ENCODE measurements at regions not wholly inside any gene's neighbourhood (a gene's known extent, or its start where the extent isn't known, plus 50 kb on each side); places are given as distances from the start of the nearest gene placed in this dataset.

GRCh38 chr12:66041651-66042363, 88.7 kb downstream of the LLPH start:
- TF ChIP-seq, protein P1, sequence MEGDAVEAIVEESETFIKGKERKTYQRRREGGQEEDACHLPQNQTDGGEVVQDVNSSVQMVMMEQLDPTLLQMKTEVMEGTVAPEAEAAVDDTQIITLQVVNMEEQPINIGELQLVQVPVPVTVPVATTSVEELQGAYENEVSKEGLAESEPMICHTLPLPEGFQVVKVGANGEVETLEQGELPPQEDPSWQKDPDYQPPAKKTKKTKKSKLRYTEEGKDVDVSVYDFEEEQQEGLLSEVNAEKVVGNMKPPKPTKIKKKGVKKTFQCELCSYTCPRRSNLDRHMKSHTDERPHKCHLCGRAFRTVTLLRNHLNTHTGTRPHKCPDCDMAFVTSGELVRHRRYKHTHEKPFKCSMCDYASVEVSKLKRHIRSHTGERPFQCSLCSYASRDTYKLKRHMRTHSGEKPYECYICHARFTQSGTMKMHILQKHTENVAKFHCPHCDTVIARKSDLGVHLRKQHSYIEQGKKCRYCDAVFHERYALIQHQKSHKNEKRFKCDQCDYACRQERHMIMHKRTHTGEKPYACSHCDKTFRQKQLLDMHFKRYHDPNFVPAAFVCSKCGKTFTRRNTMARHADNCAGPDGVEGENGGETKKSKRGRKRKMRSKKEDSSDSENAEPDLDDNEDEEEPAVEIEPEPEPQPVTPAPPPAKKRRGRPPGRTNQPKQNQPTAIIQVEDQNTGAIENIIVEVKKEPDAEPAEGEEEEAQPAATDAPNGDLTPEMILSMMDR (IDR thresholded peaks at IDR 0.05 in 8 of 11, conservative IDR thresholded peaks at IDR 0.05 in 3 of 11) = no peak
- TF ChIP-seq POLR2AphosphoS5 (IDR thresholded peaks at IDR 0.05) = no peak
